SK-N-SH (cell line): ENCODE measurements at regions not wholly inside any gene's neighbourhood (a gene's known extent, or its start where the extent isn't known, plus 50 kb on each side); places are given as distances from the start of the nearest gene placed in this dataset.
A peak's percentile ranks its signal among the peaks of the same experiment; 100 is the strongest.

Experiments
- CTCF ChIA-PET: fragments of 300-600, 350-600 bp; formaldehyde crosslinking; extraction: SDS; loops from one replicate; lab custom pipeline; 2021; lab: Yijun Ruan, JAX
- POLR2A ChIA-PET: fragments of 350-600 bp; sonication (Branson Sonifier 250); formaldehyde crosslinking; extraction: SDS; loops from one replicate; lab custom pipeline; 2020; ENCODE audit warnings: antibody characterized with exemption, inconsistent platforms; lab: Yijun Ruan, JAX
- DNase-seq: peaks from one replicate; pipeline ENCODE4 v3.0.0; 2012
- H2AFZ ChIP-seq: fragments of 200-600 bp; sonication (generic); 2 replicates; pipeline ENCODE4 v1.8.1; 2016; ENCODE audit warnings: antibody characterized with exemption, mild to moderate bottlenecking, low read depth
- H3F3A ChIP-seq: fragments of 200-600 bp; sonication (generic); replicated peaks from 2 replicates; pipeline ENCODE3; 2016; ENCODE audit warnings: antibody characterized with exemption, mild to moderate bottlenecking; ENCODE audit not compliant: insufficient read depth
- H3K27ac ChIP-seq, 2 experiments: fragments of 200-500 bp in 1 of 2; fragments of 200-600 bp in 1 of 2; sonication (Bioruptor generic) in 1 of 2; sonication (generic), shearing (Covaris generic) in 1 of 2; 2 replicates each; pipeline versions ENCODE4 v1.5.1 to v1.6.1; 2014 to 2016; ENCODE audit warnings: low read depth in 2 of 2, inconsistent platforms in 1 of 2, low read length in 1 of 2, mild to moderate bottlenecking in 1 of 2, mixed read lengths in 1 of 2
- H3K27me3 ChIP-seq: fragments of 200-600 bp; sonication (generic), shearing (Covaris generic); 2 replicates; pipeline ENCODE4 v1.6.1; 2016; ENCODE audit warnings: mixed run types; ENCODE audit not compliant: insufficient read depth
- H3K36me3 ChIP-seq, 2 experiments: fragments of 200-500 bp in 1 of 2; fragments of 200-600 bp in 1 of 2; sonication (Bioruptor generic) in 1 of 2; sonication (generic) in 1 of 2; replicated peaks in 1 of 2; 2 replicates each; pipeline versions ENCODE3 to v1.5.1; 2014 to 2016; ENCODE audit warnings: low read length in 1 of 2, mild to moderate bottlenecking in 1 of 2; ENCODE audit not compliant: insufficient read depth in 2 of 2, control insufficient read depth in 1 of 2
- H3K4me1 ChIP-seq, 2 experiments: fragments of 200-500 bp in 1 of 2; fragments of 200-600 bp in 1 of 2; sonication (Bioruptor generic) in 1 of 2; sonication (generic), shearing (Covaris generic) in 1 of 2; 2 replicates each; pipeline versions ENCODE4 v1.5.1 to v1.6.1; 2014 to 2016; ENCODE audit warnings: low read depth in 1 of 2, low read length in 1 of 2, mixed run types in 1 of 2; ENCODE audit not compliant: insufficient read depth in 2 of 2, control insufficient read depth in 1 of 2
- H3K4me2 ChIP-seq: fragments of 200-600 bp; sonication (generic), shearing (Covaris generic); 2 replicates; pipeline ENCODE4 v1.6.1; 2017; ENCODE audit warnings: mixed run types
- H3K4me3 ChIP-seq, 2 experiments: fragments of 200-500 bp in 1 of 2; fragments of 200-600 bp in 1 of 2; sonication (Bioruptor generic) in 1 of 2; sonication (generic), shearing (Covaris generic) in 1 of 2; 2 replicates each; pipeline versions ENCODE4 v1.5.1 to v1.8.1; 2014 to 2016; ENCODE audit warnings: low read depth in 2 of 2, inconsistent platforms in 1 of 2, low read length in 1 of 2, mild to moderate bottlenecking in 1 of 2, mixed read lengths in 1 of 2, moderate library complexity in 1 of 2
- H3K79me2 ChIP-seq: fragments of 200-600 bp; sonication (generic); 2 replicates; pipeline ENCODE4 v1.8.1; 2017; ENCODE audit warnings: mild to moderate bottlenecking; ENCODE audit not compliant: insufficient read depth
- H3K9ac ChIP-seq: fragments of 200-600 bp; sonication (generic); 2 replicates; pipeline ENCODE4 v1.6.1; 2017; ENCODE audit warnings: mixed run types
- H3K9me2 ChIP-seq: fragments of 200-600 bp; sonication (generic); 2 replicates; pipeline ENCODE4 v1.6.1; 2017; ENCODE audit warnings: mixed run types
- H3K9me3 ChIP-seq: fragments of 200-600 bp; sonication (generic); 2 replicates; pipeline ENCODE4 v1.6.1; 2017; ENCODE audit warnings: mixed run types, mild to moderate bottlenecking, moderate library complexity
- H4K20me1 ChIP-seq: fragments of 200-600 bp; sonication (generic); 2 replicates; pipeline ENCODE4 v1.6.1; 2017; ENCODE audit warnings: mild to moderate bottlenecking, mixed run types; ENCODE audit not compliant: insufficient read depth
- CHD2 ChIP-seq: fragments of 150-350 bp; IDR thresholded peaks from 2 replicates; pipeline ENCODE4 v1.6.1; 2018; ENCODE audit warnings: low read length; ENCODE audit not compliant: partially characterized antibody
- ELF1 ChIP-seq: IDR thresholded peaks from 2 replicates; pipeline ENCODE4 v1.4.0; 2012
- EP300 ChIP-seq, 2 experiments: IDR thresholded peaks; 2 replicates each; pipeline versions ENCODE4 v1.4.0 to v1.6.1; 2012; ENCODE audit warnings: borderline replicate concordance in 1 of 2, low read depth in 1 of 2, low read length in 1 of 2
- FOSL2 ChIP-seq: IDR thresholded peaks from 2 replicates; pipeline ENCODE4 v1.4.0; 2012; ENCODE audit warnings: low read depth, mild to moderate bottlenecking, moderate library complexity, borderline replicate concordance
- FOXJ3 ChIP-seq: sonication (generic); formaldehyde crosslinking; IDR thresholded peaks from 2 replicates; pipeline ENCODE4 v1.5.1; 2020; ENCODE audit warnings: mild to moderate bottlenecking, missing genetic modification reagents
- GABPA ChIP-seq: IDR thresholded peaks from 2 replicates; pipeline ENCODE4 v1.4.0; 2012; ENCODE audit warnings: low read depth, mild to moderate bottlenecking
- GATA2 ChIP-seq: sonication (generic); formaldehyde crosslinking; IDR thresholded peaks from 2 replicates; pipeline ENCODE4 v1.5.0; 2020; ENCODE audit warnings: mild to moderate bottlenecking, missing genetic modification reagents
- JUND ChIP-seq: IDR thresholded peaks from 2 replicates; pipeline ENCODE4 v1.4.0; 2012
- MEF2A ChIP-seq: IDR thresholded peaks from 2 replicates; pipeline ENCODE4 v1.4.0; 2012; ENCODE audit warnings: low read depth, borderline replicate concordance
- NRF1 ChIP-seq: IDR thresholded peaks from 2 replicates; pipeline ENCODE4 v1.6.1; 2012; ENCODE audit warnings: low read depth, mild to moderate bottlenecking, low read length
- RAD21 ChIP-seq: IDR thresholded peaks from 2 replicates; pipeline ENCODE4 v1.6.1; 2012; ENCODE audit warnings: mild to moderate bottlenecking, low read length
- RCOR1 ChIP-seq: fragments of 150-350 bp; IDR thresholded peaks from 2 replicates; pipeline ENCODE4 v1.6.1; 2017; ENCODE audit warnings: antibody characterized with exemption, low read length
- RFX5 ChIP-seq: IDR thresholded peaks from 2 replicates; pipeline ENCODE4 v1.6.1; 2012; ENCODE audit warnings: mild to moderate bottlenecking, improper control_type of control experiment, low read length
- SIN3A ChIP-seq: IDR thresholded peaks from 2 replicates; pipeline ENCODE4 v1.6.1; 2012; ENCODE audit warnings: low read depth, mild to moderate bottlenecking, low read length, moderate library complexity, borderline replicate concordance
- SMC3 ChIP-seq: IDR thresholded peaks from 2 replicates; pipeline ENCODE4 v1.6.1; 2012; ENCODE audit warnings: low read depth, low read length, improper control_type of control experiment
- TEAD4 ChIP-seq: IDR thresholded peaks from 2 replicates; pipeline ENCODE4 v1.4.0; 2012; ENCODE audit warnings: mild to moderate bottlenecking, borderline replicate concordance; ENCODE audit not compliant: insufficient read depth
- WGBS: methylation state at CpG from one replicate; pipeline ENCODE4 v1.1.6; 2017; ENCODE audit warnings: low lambda C conversion rate; 5-methylcytosine and 5-hydroxymethylcytosine counted together
- TF ChIP-seq, protein P1 (sequence below): fragments of 200-600 bp; sonication (generic); IDR thresholded peaks from 2 replicates; pipeline ENCODE4 v1.6.1; 2017; ENCODE audit warnings: antibody characterized with exemption, mild to moderate bottlenecking, moderate library complexity
- TF ChIP-seq, protein P2 (sequence below): IDR thresholded peaks from 2 replicates; pipeline ENCODE4 v1.6.1; 2012; ENCODE audit warnings: mild to moderate bottlenecking, low read depth, low read length, moderate library complexity
- TF ChIP-seq, protein P3 (sequence below): fragments of 150-350 bp; IDR thresholded peaks from 2 replicates; pipeline ENCODE4 v1.6.1; 2016; ENCODE audit warnings: mild to moderate bottlenecking, low read depth, low read length

DNA sequence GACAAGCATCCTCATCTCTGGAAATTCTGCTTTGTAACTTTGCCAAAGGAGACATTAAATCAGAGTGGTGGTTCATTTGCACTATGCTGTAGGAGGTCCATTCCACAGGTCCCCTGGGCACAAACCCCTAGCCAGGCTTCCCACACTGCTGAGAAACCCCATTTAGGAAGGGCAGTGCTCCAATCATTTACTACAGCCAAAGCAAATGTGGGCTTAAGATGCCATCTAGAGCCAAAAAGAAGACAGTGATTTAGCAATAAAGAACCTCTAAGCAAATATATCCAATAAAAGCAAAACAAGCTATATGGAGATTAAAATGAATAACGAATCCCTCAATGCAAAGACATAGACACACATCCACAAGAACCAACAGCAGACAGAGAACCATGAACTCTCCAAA is 129.0 kb upstream of the ALDH1B1 start:
- POLR2A ChIA-PET = no interaction called here
- Histone ChIP-seq H3K27me3 (no peaks in the 10 kb centered on the region), H3K9ac (no peak overlapping the region), H4K20me1 (no peaks in the 10 kb centered on the region), H2AFZ (no peak overlapping the region), H3K36me3 (no peaks in the 10 kb centered on the region), H3K9me3 (no peaks in the 10 kb centered on the region), H3F3A (no peaks in the 10 kb centered on the region), H3K79me2 (no peaks in the 10 kb centered on the region), H3K9me2 (no peaks in the 10 kb centered on the region), H3K27ac (no peak overlapping the region), H3K4me3 (no peak overlapping the region), H3K4me2 (no peak overlapping the region), H3K4me1 (no peaks in the 10 kb centered on the region)
- TF ChIP-seq RAD21 = peak; percentile 68
- TF ChIP-seq FOSL2 = no peak
- TF ChIP-seq SMC3 = peak; percentile 25; the same call in 1 of the 2 replicates
- TF ChIP-seq, protein P1, sequence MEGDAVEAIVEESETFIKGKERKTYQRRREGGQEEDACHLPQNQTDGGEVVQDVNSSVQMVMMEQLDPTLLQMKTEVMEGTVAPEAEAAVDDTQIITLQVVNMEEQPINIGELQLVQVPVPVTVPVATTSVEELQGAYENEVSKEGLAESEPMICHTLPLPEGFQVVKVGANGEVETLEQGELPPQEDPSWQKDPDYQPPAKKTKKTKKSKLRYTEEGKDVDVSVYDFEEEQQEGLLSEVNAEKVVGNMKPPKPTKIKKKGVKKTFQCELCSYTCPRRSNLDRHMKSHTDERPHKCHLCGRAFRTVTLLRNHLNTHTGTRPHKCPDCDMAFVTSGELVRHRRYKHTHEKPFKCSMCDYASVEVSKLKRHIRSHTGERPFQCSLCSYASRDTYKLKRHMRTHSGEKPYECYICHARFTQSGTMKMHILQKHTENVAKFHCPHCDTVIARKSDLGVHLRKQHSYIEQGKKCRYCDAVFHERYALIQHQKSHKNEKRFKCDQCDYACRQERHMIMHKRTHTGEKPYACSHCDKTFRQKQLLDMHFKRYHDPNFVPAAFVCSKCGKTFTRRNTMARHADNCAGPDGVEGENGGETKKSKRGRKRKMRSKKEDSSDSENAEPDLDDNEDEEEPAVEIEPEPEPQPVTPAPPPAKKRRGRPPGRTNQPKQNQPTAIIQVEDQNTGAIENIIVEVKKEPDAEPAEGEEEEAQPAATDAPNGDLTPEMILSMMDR = peak; percentile 49
- CTCF ChIA-PET = interaction anchor here (0.9 to 2.2 kb wide), 4 partner anchors 17 to 415 kb away, joined by 3 to 6 read pairs (median 4); no protein-coding TSS in a partner anchor
- no peak for DNase-seq
- WGBS = 17% methylated on average over 1 of the region's 1 CpG

DNA sequence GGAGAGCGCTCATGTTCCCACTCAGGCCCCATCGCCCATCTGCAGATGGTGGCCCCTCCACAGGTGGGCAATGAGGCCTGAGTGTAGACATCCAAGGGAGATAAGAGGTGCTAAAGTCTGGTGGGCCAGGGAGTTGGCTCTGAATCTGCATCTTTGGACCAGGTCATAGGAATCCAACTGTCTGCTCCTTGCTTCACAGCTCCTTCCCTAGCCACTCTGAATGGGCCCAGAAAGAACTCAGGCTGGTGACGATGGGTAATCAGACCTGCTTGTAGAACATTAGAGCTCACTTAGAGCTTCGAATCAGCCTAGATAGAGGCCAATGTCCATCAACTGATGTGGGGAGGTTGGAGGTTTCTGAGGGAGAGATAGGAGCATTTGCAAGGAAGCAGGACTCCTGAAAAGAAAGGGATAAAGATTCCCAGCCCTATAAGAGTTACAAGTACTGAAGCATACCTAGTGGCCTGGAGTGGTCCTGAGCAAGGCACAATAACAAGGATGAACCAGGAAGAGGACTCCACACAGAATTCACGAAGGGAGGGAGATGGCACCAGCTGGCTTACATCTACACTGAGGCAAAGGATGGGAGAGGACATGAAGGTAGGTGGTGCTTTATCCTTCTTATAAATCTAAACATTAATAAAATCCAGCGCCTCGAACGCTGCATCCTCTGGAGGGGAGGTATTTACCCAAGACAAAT is 132.8 kb upstream of the ALDH1B1 start:
- Histone ChIP-seq H3K79me2 (no peaks in the 10 kb centered on the region), H3K9ac (no peak overlapping the region), H3F3A (no peaks in the 10 kb centered on the region), H3K4me1 (no peaks in the 10 kb centered on the region; a peak in 1 of 4 replicates), H3K9me3 (no peaks in the 10 kb centered on the region), H3K9me2 (no peaks in the 10 kb centered on the region), H3K27me3 (no peaks in the 10 kb centered on the region), H3K4me2 (no peak overlapping the region), H3K36me3 (no peaks in the 10 kb centered on the region), H3K4me3 (no peak overlapping the region), H3K27ac (no peak overlapping the region), H4K20me1 (no peaks in the 10 kb centered on the region), H2AFZ (no peak overlapping the region)
- CTCF ChIA-PET = interaction anchor here (0.6 to 4.0 kb wide), 2 partner anchors 15 to 346 kb away, joined by 3 to 16 read pairs; no protein-coding TSS in a partner anchor
- POLR2A ChIA-PET = no interaction called here
- TF ChIP-seq JUND = no peak
- TF ChIP-seq GATA2 (CRISPR knock-in tag) = no peak
- TF ChIP-seq, protein P2, sequence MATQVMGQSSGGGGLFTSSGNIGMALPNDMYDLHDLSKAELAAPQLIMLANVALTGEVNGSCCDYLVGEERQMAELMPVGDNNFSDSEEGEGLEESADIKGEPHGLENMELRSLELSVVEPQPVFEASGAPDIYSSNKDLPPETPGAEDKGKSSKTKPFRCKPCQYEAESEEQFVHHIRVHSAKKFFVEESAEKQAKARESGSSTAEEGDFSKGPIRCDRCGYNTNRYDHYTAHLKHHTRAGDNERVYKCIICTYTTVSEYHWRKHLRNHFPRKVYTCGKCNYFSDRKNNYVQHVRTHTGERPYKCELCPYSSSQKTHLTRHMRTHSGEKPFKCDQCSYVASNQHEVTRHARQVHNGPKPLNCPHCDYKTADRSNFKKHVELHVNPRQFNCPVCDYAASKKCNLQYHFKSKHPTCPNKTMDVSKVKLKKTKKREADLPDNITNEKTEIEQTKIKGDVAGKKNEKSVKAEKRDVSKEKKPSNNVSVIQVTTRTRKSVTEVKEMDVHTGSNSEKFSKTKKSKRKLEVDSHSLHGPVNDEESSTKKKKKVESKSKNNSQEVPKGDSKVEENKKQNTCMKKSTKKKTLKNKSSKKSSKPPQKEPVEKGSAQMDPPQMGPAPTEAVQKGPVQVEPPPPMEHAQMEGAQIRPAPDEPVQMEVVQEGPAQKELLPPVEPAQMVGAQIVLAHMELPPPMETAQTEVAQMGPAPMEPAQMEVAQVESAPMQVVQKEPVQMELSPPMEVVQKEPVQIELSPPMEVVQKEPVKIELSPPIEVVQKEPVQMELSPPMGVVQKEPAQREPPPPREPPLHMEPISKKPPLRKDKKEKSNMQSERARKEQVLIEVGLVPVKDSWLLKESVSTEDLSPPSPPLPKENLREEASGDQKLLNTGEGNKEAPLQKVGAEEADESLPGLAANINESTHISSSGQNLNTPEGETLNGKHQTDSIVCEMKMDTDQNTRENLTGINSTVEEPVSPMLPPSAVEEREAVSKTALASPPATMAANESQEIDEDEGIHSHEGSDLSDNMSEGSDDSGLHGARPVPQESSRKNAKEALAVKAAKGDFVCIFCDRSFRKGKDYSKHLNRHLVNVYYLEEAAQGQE = no peak
- no peak for TF ChIP-seq RCOR1
- no peak for TF ChIP-seq RFX5
- TF ChIP-seq MEF2A = no peak
- no peak for TF ChIP-seq TEAD4
- no peak for TF ChIP-seq SIN3A
- TF ChIP-seq EP300 (IDR thresholded peaks at IDR 0.05; ENCODE audit: borderline replicate concordance in 1 of 2, low read depth in 1 of 2, low read length in 1 of 2) = no peak
- TF ChIP-seq CHD2 = no peak
- no peak for TF ChIP-seq ELF1
- no peak for TF ChIP-seq GABPA
- TF ChIP-seq, protein P3, sequence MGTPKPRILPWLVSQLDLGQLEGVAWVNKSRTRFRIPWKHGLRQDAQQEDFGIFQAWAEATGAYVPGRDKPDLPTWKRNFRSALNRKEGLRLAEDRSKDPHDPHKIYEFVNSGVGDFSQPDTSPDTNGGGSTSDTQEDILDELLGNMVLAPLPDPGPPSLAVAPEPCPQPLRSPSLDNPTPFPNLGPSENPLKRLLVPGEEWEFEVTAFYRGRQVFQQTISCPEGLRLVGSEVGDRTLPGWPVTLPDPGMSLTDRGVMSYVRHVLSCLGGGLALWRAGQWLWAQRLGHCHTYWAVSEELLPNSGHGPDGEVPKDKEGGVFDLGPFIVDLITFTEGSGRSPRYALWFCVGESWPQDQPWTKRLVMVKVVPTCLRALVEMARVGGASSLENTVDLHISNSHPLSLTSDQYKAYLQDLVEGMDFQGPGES = no peak
- TF ChIP-seq NRF1 = no peak
- no peak for TF ChIP-seq FOXJ3 (CRISPR knock-in tag)
- TF ChIP-seq SMC3 = no peak
- no peak for DNase-seq
- WGBS = 50% methylated on average over 8 of the region's 8 CpGs
